MCF 10A (cell line): ENCODE measurements at regions not wholly inside any gene's neighbourhood (a gene's known extent, or its start where the extent isn't known, plus 50 kb on each side); places are given as distances from the start of the nearest gene placed in this dataset.

Experiments
- BruUV-seq: library from RNA; stranded (reverse); fragments of 400-500 nt; replicated peaks from 2 replicates; lab custom pipeline; 2021; lab: Mats Ljungman, UMichigan
- CTCF ChIA-PET: fragments of 300-600 bp; sonication (Branson Sonifier 250); formaldehyde crosslinking; extraction: SDS; loops from one replicate; lab custom pipeline; 2021; ENCODE audit warnings: antibody characterized with exemption, inconsistent platforms; lab: Yijun Ruan, JAX
- POLR2A ChIA-PET: fragments of 300-600, 350-650 bp; sonication (Branson Sonifier 250); formaldehyde crosslinking; extraction: SDS; loops from one replicate; lab custom pipeline; 2020; ENCODE audit warnings: antibody characterized with exemption, inconsistent platforms; lab: Yijun Ruan, JAX
- DNase-seq: peaks from one replicate; pipeline ENCODE4 v3.0.0-alpha.2; 2018; ENCODE audit not compliant: unreplicated experiment
- H3K27ac Mint-ChIP-seq: one replicate; pipeline ENCODE4 v1.8.0; 2022; ENCODE audit warnings: mild to moderate bottlenecking, low read depth, mixed read lengths; ENCODE audit not compliant: unreplicated experiment
- H3K27me3 Mint-ChIP-seq: one replicate; pipeline ENCODE4 v1.8.0; 2022; ENCODE audit warnings: mixed read lengths; ENCODE audit not compliant: insufficient read depth, unreplicated experiment
- H3K36me3 Mint-ChIP-seq: one replicate; pipeline ENCODE4 v1.8.0; 2022; ENCODE audit warnings: mild to moderate bottlenecking, moderate library complexity, mixed read lengths; ENCODE audit not compliant: insufficient read depth, unreplicated experiment
- H3K4me1 Mint-ChIP-seq: one replicate; pipeline ENCODE4 v1.8.0; 2022; ENCODE audit warnings: mixed read lengths; ENCODE audit not compliant: insufficient read depth, unreplicated experiment
- H3K4me3 Mint-ChIP-seq: one replicate; pipeline ENCODE4 v1.8.0; 2022; ENCODE audit warnings: mild to moderate bottlenecking, moderate library complexity, mixed read lengths; ENCODE audit not compliant: unreplicated experiment
- H3K9me3 Mint-ChIP-seq: one replicate; pipeline ENCODE4 v1.8.0; 2022; ENCODE audit warnings: mixed read lengths; ENCODE audit not compliant: unreplicated experiment
- CTCF ChIP-seq: fragments of 200-600 bp; IDR thresholded peaks from one replicate; pipeline ENCODE4 v1.8.0; 2022; ENCODE audit warnings: antibody characterized with exemption, mild to moderate bottlenecking; ENCODE audit not compliant: unreplicated experiment
- intact Hi-C: fragments of 100-400 bp; cut with micrococcal nuclease; formaldehyde crosslinking; loops from 2 replicates; pipeline ENCODE4 v1.14.1; 2022

GRCh38 chr18:32542221-32542798 is 71.6 kb upstream of the GAREM1 start:
- H3K36me3 Mint-ChIP-seq: no peaks in the 10 kb centered on the region
- no peak for TF ChIP-seq CTCF
- intact Hi-C loops: loop anchor here (10.0 kb wide), 1 partner anchor 158 kb away; no protein-coding TSS in a partner anchor
- peak overlapping the region; percentile 17 for H3K27ac Mint-ChIP-seq
- peak overlapping the region; percentile 62 for H3K4me3 Mint-ChIP-seq
- ChIA-PET POLR2A (interaction anchor here (0.6 to 3.7 kb wide), 11 partner anchors 10 to 374 kb away, joined by 3 to 39 read pairs (median 4); partner anchors contain the start of gene GAREM1), CTCF (interaction anchor here (0.6 to 15.2 kb wide), 12 partner anchors 10 to 385 kb away, joined by 3 to 186 read pairs (median 7); partner anchors contain the start of gene GAREM1)
- H3K27me3 Mint-ChIP-seq: no peaks in the 10 kb centered on the region
- no TSS peak for BruUV-seq
- H3K9me3 Mint-ChIP-seq: no peaks in the 10 kb centered on the region
- DNase-seq: peak; percentile 93
- peaks cover 29% of the 10 kb centered on the region for H3K4me1 Mint-ChIP-seq

GRCh38 chr18:32530947-32531651 is 60.4 kb upstream of the GAREM1 start:
- DNase-seq: peak; percentile 93
- H3K27ac Mint-ChIP-seq: no peak overlapping the region
- no peaks in the 10 kb centered on the region for H3K27me3 Mint-ChIP-seq
- no peaks in the 10 kb centered on the region for H3K36me3 Mint-ChIP-seq
- intact Hi-C loops: no loop called here
- H3K9me3 Mint-ChIP-seq: no peaks in the 10 kb centered on the region
- H3K4me3 Mint-ChIP-seq: no peak overlapping the region
- TF ChIP-seq CTCF: no peak
- H3K4me1 Mint-ChIP-seq: peaks cover 22% of the 10 kb centered on the region
- POLR2A ChIA-PET: interaction anchor here (0.5 to 3.2 kb wide), 14 partner anchors 9 to 589 kb away, joined by 3 to 27 read pairs (median 3); partner anchors contain the start of genes GAREM1 and TRAPPC8
- CTCF ChIA-PET: interaction anchor here (0.6 to 1.6 kb wide), 7 partner anchors 11 to 659 kb away, joined by 3 to 8 read pairs (median 4); partner anchors contain the start of gene GAREM1
- BruUV-seq: no TSS peak

GRCh38 chr18:32529722-32530420 is 59.2 kb upstream of the GAREM1 start:
- intact Hi-C loops: no loop called here
- Mint-ChIP-seq H3K4me1 (peaks cover 22% of the 10 kb centered on the region), H3K9me3 (no peaks in the 10 kb centered on the region), H3K36me3 (no peaks in the 10 kb centered on the region), H3K27ac (peak overlapping the region; percentile 39), H3K27me3 (no peaks in the 10 kb centered on the region), H3K4me3 (no peak overlapping the region)
- ChIA-PET POLR2A (interaction anchor here (0.9 to 3.2 kb wide), 2 partner anchors 12 to 59 kb away, joined by 3 to 27 read pairs; partner anchors contain the start of gene GAREM1), CTCF (interaction anchor here (1.1 to 1.6 kb wide), 2 partner anchors 20 to 61 kb away, joined by 3 to 5 read pairs; no protein-coding TSS in a partner anchor)
- no peak for DNase-seq
- BruUV-seq: no TSS peak
- no peak for TF ChIP-seq CTCF
